ENCODE measurements at regions not wholly inside any gene's neighbourhood (a gene's known extent, or its start where the extent isn't known, plus 50 kb on each side); places are given as distances from the start of the nearest gene placed in this dataset.

GRCh38 chr3:181764544-181764943, 52.8 kb downstream of the SOX2 start:
- no peak for DNase-seq

- no peak for DNase-seq
Observed at GRCh38 chr3:181770296-181770695, 58.6 kb downstream of the SOX2 start.

GRCh38 chr3:181771120-181771519, 59.4 kb downstream of the SOX2 start:
- DNase-seq, result no peak

GRCh38 chr3:181772166-181772565, 60.4 kb downstream of the SOX2 start:
- DNase-seq, result no peak

- no peak for DNase-seq
Observed at GRCh38 chr3:181773921-181774320, 62.2 kb downstream of the SOX2 start.

- DNase-seq, result no peak
Observed at GRCh38 chr3:181782306-181782954, 70.7 kb downstream of the SOX2 start.

GRCh38 chr3:181790561-181790960, 78.8 kb downstream of the SOX2 start:
- no peak for DNase-seq

GRCh38 chr3:181791056-181791955, 79.6 kb downstream of the SOX2 start:
- DNase-seq, result no peak

- DNase-seq, result no peak
Observed at GRCh38 chr3:181793006-181793405, 81.3 kb downstream of the SOX2 start.

GRCh38 chr3:181794011-181794790, 82.5 kb downstream of the SOX2 start:
- DNase-seq, result no peak

- no peak for DNase-seq
Observed at GRCh38 chr3:181796641-181797040, 84.9 kb downstream of the SOX2 start.

GRCh38 chr3:181797431-181797830, 85.7 kb downstream of the SOX2 start:
- no peak for DNase-seq

- no peak for DNase-seq
Observed at GRCh38 chr3:181805703-181806102, 94.0 kb downstream of the SOX2 start.

- no peak for DNase-seq
Observed at GRCh38 chr3:181808053-181808452, 96.3 kb downstream of the SOX2 start.

GRCh38 chr3:181823716-181824115, 112.0 kb downstream of the SOX2 start:
- no peak for DNase-seq

- no peak for DNase-seq
Observed at GRCh38 chr3:181824961-181825360, 113.2 kb downstream of the SOX2 start.

- no peak for DNase-seq
Observed at GRCh38 chr3:181839039-181839915, 127.6 kb downstream of the SOX2 start.

- DNase-seq, result no peak
Observed at GRCh38 chr3:181839916-181840297, 128.2 kb downstream of the SOX2 start.

GRCh38 chr3:181844211-181844610, 132.5 kb downstream of the SOX2 start:
- DNase-seq, result no peak

- DNase-seq, result no peak
Observed at GRCh38 chr3:181847276-181847675, 135.6 kb downstream of the SOX2 start.

GRCh38 chr3:181851063-181851462, 139.3 kb downstream of the SOX2 start:
- DNase-seq, result no peak

- no peak for DNase-seq
Observed at GRCh38 chr3:181855825-181856224, 144.1 kb downstream of the SOX2 start.

- DNase-seq, result no peak
Observed at GRCh38 chr3:181859518-181859917, 147.8 kb downstream of the SOX2 start.

Data from CD4-positive, alpha-beta T cell treated with Interleukin-12 subunit alpha and Interleukin-12 subunit beta, for 1 hour (primary cell).